IMR-90 (cell line): ENCODE measurements at regions not wholly inside any gene's neighbourhood (a gene's known extent, or its start where the extent isn't known, plus 50 kb on each side); places are given as distances from the start of the nearest gene placed in this dataset.

Source experiments
- BHLHE40 ChIP-seq: fragments of 150-350 bp; IDR thresholded peaks from 2 replicates; pipeline ENCODE4 v1.6.1; 2016; ENCODE audit warnings: mild to moderate bottlenecking, low read depth, low read length
- CHD1 ChIP-seq: IDR thresholded peaks from 2 replicates; pipeline ENCODE4 v1.6.1; 2012; ENCODE audit warnings: low read depth, low read length, improper control_type of control experiment
- FOS ChIP-seq: fragments of 150-350 bp; IDR thresholded peaks from 2 replicates; pipeline ENCODE4 v1.6.1; 2016; ENCODE audit warnings: low read depth, low read length
- MAZ ChIP-seq: IDR thresholded peaks from 2 replicates; pipeline ENCODE4 v1.6.1; 2012; ENCODE audit warnings: low read depth, mild to moderate bottlenecking, low read length, improper control_type of control experiment, moderate library complexity, borderline replicate concordance
- MXI1 ChIP-seq: IDR thresholded peaks from 2 replicates; pipeline ENCODE4 v1.6.1; 2012; ENCODE audit warnings: low read depth, mild to moderate bottlenecking, low read length, moderate library complexity, borderline replicate concordance
- NFE2L2 ChIP-seq: fragments of 150-350 bp; IDR thresholded peaks from 2 replicates; pipeline ENCODE4 v1.6.1; 2016; ENCODE audit warnings: low read depth, mild to moderate bottlenecking, low read length
- POLR2A ChIP-seq: IDR thresholded peaks from 2 replicates; pipeline ENCODE4 v1.6.1; 2012; ENCODE audit warnings: mild to moderate bottlenecking, low read depth, low read length
- RAD21 ChIP-seq: IDR thresholded peaks from 2 replicates; pipeline ENCODE4 v1.6.1; 2012; ENCODE audit warnings: low read length, improper control_type of control experiment
- RCOR1 ChIP-seq: IDR thresholded peaks from 2 replicates; pipeline ENCODE4 v1.6.1; 2012; ENCODE audit warnings: mild to moderate bottlenecking, low read length, improper control_type of control experiment; ENCODE audit not compliant: insufficient replicate concordance
- RFX5 ChIP-seq: IDR thresholded peaks from 2 replicates; pipeline ENCODE4 v1.8.0; 2012; ENCODE audit warnings: low read depth, mild to moderate bottlenecking, low read length, moderate library complexity
- SMC3 ChIP-seq: fragments of 150-350 bp; IDR thresholded peaks from 2 replicates; pipeline ENCODE4 v1.6.1; 2016; ENCODE audit warnings: low read depth, mild to moderate bottlenecking, antibody characterized with exemption, low read length, moderate library complexity
- TF ChIP-seq, protein P1 (sequence below): conservative IDR thresholded peaks from 2 replicates; pipeline ENCODE4 v1.5.1; 2012; ENCODE audit warnings: mild to moderate bottlenecking, low read depth, low read length, improper control_type of control experiment
- TF ChIP-seq, protein P2 (sequence below): fragments of 150-350 bp; IDR thresholded peaks from 2 replicates; pipeline ENCODE4 v1.6.1; 2017; ENCODE audit warnings: mild to moderate bottlenecking, antibody characterized with exemption, low read length, low read depth
- TF ChIP-seq, protein P3 (sequence below): fragments of 150-350 bp; IDR thresholded peaks from 2 replicates; pipeline ENCODE4 v1.6.1; 2016; ENCODE audit warnings: low read depth, mild to moderate bottlenecking, low read length, moderate library complexity, borderline replicate concordance

DNA sequence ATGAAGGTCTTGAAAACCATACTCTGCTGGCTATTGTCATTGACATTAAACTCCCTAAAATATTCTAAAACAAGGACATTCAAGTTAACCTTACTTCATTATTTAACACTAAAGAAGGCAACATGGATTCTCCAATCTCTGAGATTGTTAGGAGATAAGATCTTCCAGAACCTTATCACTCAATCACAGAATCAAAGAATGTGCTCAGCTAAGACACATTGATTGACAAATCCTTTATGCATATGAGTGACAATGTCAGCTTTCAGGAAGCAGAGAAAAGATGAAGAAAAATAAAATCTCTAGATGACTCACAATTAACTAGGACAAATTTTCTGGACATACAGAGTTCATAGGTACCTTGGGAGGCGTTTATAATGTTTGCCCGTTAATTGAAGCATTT lies 787.2 kb downstream of the TSN start:
- TF ChIP-seq, protein P1, sequence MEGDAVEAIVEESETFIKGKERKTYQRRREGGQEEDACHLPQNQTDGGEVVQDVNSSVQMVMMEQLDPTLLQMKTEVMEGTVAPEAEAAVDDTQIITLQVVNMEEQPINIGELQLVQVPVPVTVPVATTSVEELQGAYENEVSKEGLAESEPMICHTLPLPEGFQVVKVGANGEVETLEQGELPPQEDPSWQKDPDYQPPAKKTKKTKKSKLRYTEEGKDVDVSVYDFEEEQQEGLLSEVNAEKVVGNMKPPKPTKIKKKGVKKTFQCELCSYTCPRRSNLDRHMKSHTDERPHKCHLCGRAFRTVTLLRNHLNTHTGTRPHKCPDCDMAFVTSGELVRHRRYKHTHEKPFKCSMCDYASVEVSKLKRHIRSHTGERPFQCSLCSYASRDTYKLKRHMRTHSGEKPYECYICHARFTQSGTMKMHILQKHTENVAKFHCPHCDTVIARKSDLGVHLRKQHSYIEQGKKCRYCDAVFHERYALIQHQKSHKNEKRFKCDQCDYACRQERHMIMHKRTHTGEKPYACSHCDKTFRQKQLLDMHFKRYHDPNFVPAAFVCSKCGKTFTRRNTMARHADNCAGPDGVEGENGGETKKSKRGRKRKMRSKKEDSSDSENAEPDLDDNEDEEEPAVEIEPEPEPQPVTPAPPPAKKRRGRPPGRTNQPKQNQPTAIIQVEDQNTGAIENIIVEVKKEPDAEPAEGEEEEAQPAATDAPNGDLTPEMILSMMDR: no peak
- no peak for TF ChIP-seq BHLHE40
- no peak for TF ChIP-seq POLR2A
- no peak for TF ChIP-seq SMC3
- no peak for TF ChIP-seq RAD21
- TF ChIP-seq FOS: no peak
- TF ChIP-seq NFE2L2: no peak
- TF ChIP-seq, protein P2, sequence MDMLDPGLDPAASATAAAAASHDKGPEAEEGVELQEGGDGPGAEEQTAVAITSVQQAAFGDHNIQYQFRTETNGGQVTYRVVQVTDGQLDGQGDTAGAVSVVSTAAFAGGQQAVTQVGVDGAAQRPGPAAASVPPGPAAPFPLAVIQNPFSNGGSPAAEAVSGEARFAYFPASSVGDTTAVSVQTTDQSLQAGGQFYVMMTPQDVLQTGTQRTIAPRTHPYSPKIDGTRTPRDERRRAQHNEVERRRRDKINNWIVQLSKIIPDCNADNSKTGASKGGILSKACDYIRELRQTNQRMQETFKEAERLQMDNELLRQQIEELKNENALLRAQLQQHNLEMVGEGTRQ: no peak
- TF ChIP-seq MXI1: no peak
- no peak for TF ChIP-seq RFX5
- TF ChIP-seq MAZ: no peak
- TF ChIP-seq CHD1: no peak
- TF ChIP-seq, protein P3, sequence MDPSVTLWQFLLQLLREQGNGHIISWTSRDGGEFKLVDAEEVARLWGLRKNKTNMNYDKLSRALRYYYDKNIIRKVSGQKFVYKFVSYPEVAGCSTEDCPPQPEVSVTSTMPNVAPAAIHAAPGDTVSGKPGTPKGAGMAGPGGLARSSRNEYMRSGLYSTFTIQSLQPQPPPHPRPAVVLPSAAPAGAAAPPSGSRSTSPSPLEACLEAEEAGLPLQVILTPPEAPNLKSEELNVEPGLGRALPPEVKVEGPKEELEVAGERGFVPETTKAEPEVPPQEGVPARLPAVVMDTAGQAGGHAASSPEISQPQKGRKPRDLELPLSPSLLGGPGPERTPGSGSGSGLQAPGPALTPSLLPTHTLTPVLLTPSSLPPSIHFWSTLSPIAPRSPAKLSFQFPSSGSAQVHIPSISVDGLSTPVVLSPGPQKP: no peak
- no peak for TF ChIP-seq RCOR1
